Sigmoid colon (tissue), 4 donors: ENCODE measurements at regions not wholly inside any gene's neighbourhood (a gene's known extent, or its start where the extent isn't known, plus 50 kb on each side); places are given as distances from the start of the nearest gene placed in this dataset.

Experiments
- EP300 ChIP-seq, 4 donors: sonication (generic); formaldehyde crosslinking; IDR thresholded peaks; one replicate each; pipeline ENCODE4 v1.6.1; 2017; ENCODE audit warnings: antibody characterized with exemption in 4 of 4
- POLR2A ChIP-seq, 2 donors: fragments of 450-650 bp; IDR thresholded peaks; one replicate each; pipeline ENCODE4 v1.6.1; 2016; ENCODE audit warnings: antibody characterized with exemption in 2 of 2, mild to moderate bottlenecking in 2 of 2, moderate library complexity in 2 of 2
- POLR2AphosphoS5 ChIP-seq, 4 donors: sonication (generic); formaldehyde crosslinking; IDR thresholded peaks; one replicate each; pipeline ENCODE4 v1.6.1; 2017; ENCODE audit warnings: antibody characterized with exemption in 4 of 4
- TF ChIP-seq, protein P1 (sequence below), 4 experiments: fragments of 450-650 bp in 3 of 4; fragments of 200-600 bp in 1 of 4; IDR thresholded peaks; one replicate each; pipeline ENCODE4 v1.5.1; 2016 to 2019; ENCODE audit warnings: antibody characterized with exemption in 4 of 4, mild to moderate bottlenecking in 3 of 4, moderate library complexity in 2 of 4

- TF ChIP-seq, protein P1, sequence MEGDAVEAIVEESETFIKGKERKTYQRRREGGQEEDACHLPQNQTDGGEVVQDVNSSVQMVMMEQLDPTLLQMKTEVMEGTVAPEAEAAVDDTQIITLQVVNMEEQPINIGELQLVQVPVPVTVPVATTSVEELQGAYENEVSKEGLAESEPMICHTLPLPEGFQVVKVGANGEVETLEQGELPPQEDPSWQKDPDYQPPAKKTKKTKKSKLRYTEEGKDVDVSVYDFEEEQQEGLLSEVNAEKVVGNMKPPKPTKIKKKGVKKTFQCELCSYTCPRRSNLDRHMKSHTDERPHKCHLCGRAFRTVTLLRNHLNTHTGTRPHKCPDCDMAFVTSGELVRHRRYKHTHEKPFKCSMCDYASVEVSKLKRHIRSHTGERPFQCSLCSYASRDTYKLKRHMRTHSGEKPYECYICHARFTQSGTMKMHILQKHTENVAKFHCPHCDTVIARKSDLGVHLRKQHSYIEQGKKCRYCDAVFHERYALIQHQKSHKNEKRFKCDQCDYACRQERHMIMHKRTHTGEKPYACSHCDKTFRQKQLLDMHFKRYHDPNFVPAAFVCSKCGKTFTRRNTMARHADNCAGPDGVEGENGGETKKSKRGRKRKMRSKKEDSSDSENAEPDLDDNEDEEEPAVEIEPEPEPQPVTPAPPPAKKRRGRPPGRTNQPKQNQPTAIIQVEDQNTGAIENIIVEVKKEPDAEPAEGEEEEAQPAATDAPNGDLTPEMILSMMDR (IDR thresholded peaks at IDR 0.05), result no peak
- TF ChIP-seq EP300 (IDR thresholded peaks at IDR 0.05), result no peak
- TF ChIP-seq POLR2AphosphoS5 (IDR thresholded peaks at IDR 0.05), result no peak
- TF ChIP-seq POLR2A (IDR thresholded peaks at IDR 0.05), result no peak
Observed at GRCh38 chr3:117489663-117490079, 780.1 kb downstream of the TUSC7 start.
